ENCODE measurements at regions not wholly inside any gene's neighbourhood (a gene's known extent, or its start where the extent isn't known, plus 50 kb on each side); places are given as distances from the start of the nearest gene placed in this dataset.

GRCh38 chr19:22523940-22524339, 101.8 kb upstream of the ZNF98 start:
- H3K14ac ChIP-seq (replicated peaks; ENCODE audit: low read depth, low read length) = no peak overlapping the region
- no peak overlapping the region for H3K4me2 ChIP-seq (ENCODE audit: low read depth, low read length)
- no peak overlapping the region for H4K5ac ChIP-seq (ENCODE audit: low read depth, low read length)
- no peak overlapping the region for H3K4ac ChIP-seq (ENCODE audit: low read depth, low read length)
- H3K36me3 ChIP-seq (ENCODE audit: control insufficient read depth, insufficient read depth, low read length) = no peaks in the 10 kb centered on the region
- H4K8ac ChIP-seq (ENCODE audit: low read depth in 2 of 2, low read length in 2 of 2) = no peak overlapping the region
- H3K9ac ChIP-seq (ENCODE audit: low read depth, low read length) = no peak overlapping the region
- no peak overlapping the region for H2AK5ac ChIP-seq (ENCODE audit: low read depth, low read length)
- no peaks in the 10 kb centered on the region for H3K27me3 ChIP-seq (ENCODE audit: control insufficient read depth, insufficient read depth, low read length)
- H3K18ac ChIP-seq (ENCODE audit: low read depth, low read length) = no peak overlapping the region
- intact Hi-C loops (cut with micrococcal nuclease) = no loop called here
- no peak overlapping the region for H2BK5ac ChIP-seq (ENCODE audit: low read depth, low read length, poor library complexity, severe bottlenecking)
- DNase-seq = no peak
- no peak overlapping the region for H2AK9ac ChIP-seq (replicated peaks; ENCODE audit: low read depth, low read length, poor library complexity)
- no TSS peak for BruUV-seq (replicated peaks)
- ATAC-seq (ENCODE audit: low read depth) = no peak
- CTCF ChIA-PET = no interaction called here
- no peak overlapping the region for H2AFZ ChIP-seq (replicated peaks; ENCODE audit: low read length, poor library complexity)
- H3K4me1 ChIP-seq (ENCODE audit: control insufficient read depth, insufficient read depth, low read length) = no peaks in the 10 kb centered on the region
- H4K91ac ChIP-seq (ENCODE audit: insufficient read depth, low read depth, low read length) = no peak overlapping the region
- H3K79me1 ChIP-seq (ENCODE audit: low read depth in 1 of 2, low read length in 2 of 2) = no peaks in the 10 kb centered on the region
- H4K20me1 ChIP-seq (ENCODE audit: insufficient read depth, low read length) = no peaks in the 10 kb centered on the region
- no peak overlapping the region for H3K4me3 ChIP-seq (ENCODE audit: insufficient read depth, low read depth, low read length)
- WGBS, 2 experiments (ENCODE audit: extremely low coverage in 2 of 2, insufficient read length in 1 of 2) = no CpG with 5 or more reads among the region's 4 CpGs
- POLR2A ChIA-PET (ENCODE audit: unreplicated experiment) = no interaction called here
- peaks cover 38% of the 10 kb centered on the region for H3K9me3 ChIP-seq (ENCODE audit: control insufficient read depth, insufficient read depth, low read length)
- H3K56ac ChIP-seq (ENCODE audit: extremely low read depth, insufficient read depth, low read length) = no peak overlapping the region
- TF ChIP-seq BHLHE40 (IDR thresholded peaks at IDR 0.05; ENCODE audit: low read depth, low read length) = no peak
- TF ChIP-seq, protein P1, sequence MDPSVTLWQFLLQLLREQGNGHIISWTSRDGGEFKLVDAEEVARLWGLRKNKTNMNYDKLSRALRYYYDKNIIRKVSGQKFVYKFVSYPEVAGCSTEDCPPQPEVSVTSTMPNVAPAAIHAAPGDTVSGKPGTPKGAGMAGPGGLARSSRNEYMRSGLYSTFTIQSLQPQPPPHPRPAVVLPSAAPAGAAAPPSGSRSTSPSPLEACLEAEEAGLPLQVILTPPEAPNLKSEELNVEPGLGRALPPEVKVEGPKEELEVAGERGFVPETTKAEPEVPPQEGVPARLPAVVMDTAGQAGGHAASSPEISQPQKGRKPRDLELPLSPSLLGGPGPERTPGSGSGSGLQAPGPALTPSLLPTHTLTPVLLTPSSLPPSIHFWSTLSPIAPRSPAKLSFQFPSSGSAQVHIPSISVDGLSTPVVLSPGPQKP (IDR thresholded peaks at IDR 0.05; ENCODE audit: borderline replicate concordance, low read depth, low read length) = no peak
- no peak for TF ChIP-seq NFE2L2 (IDR thresholded peaks at IDR 0.05; ENCODE audit: low read depth, low read length)
- TF ChIP-seq POLR2A (IDR thresholded peaks at IDR 0.05; ENCODE audit: low read depth, low read length) = no peak
- no peak for TF ChIP-seq CTCF (conservative IDR thresholded peaks at IDR 0.05; ENCODE audit: low read depth, low read length)
- TF ChIP-seq SMC3 (IDR thresholded peaks at IDR 0.05; ENCODE audit: low read depth, low read length) = no peak
- TF ChIP-seq CEBPB (IDR thresholded peaks at IDR 0.05; ENCODE audit: low read depth, low read length) = no peak
- no peak for TF ChIP-seq FOS (IDR thresholded peaks at IDR 0.05; ENCODE audit: low read depth, low read length)
- no peak for TF ChIP-seq MXI1 (IDR thresholded peaks at IDR 0.05; ENCODE audit: borderline replicate concordance, low read depth, low read length)
- TF ChIP-seq, protein P2, sequence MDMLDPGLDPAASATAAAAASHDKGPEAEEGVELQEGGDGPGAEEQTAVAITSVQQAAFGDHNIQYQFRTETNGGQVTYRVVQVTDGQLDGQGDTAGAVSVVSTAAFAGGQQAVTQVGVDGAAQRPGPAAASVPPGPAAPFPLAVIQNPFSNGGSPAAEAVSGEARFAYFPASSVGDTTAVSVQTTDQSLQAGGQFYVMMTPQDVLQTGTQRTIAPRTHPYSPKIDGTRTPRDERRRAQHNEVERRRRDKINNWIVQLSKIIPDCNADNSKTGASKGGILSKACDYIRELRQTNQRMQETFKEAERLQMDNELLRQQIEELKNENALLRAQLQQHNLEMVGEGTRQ (IDR thresholded peaks at IDR 0.05; ENCODE audit: low read depth, low read length) = no peak
- no peak overlapping the region for H2BK15ac ChIP-seq (ENCODE audit: low read depth, low read length)
- H2BK120ac ChIP-seq (ENCODE audit: low read depth, low read length) = no peak overlapping the region
- in situ Hi-C loops (cut with MboI; ENCODE audit: low sequenced_read_pairs) = no loop called here
- no peak overlapping the region for H2BK20ac ChIP-seq (ENCODE audit: low read depth, low read length)
- no peaks in the 10 kb centered on the region for H3K9me1 ChIP-seq (ENCODE audit: insufficient read depth, low read length)
- no peak overlapping the region for H3K27ac ChIP-seq (ENCODE audit: insufficient read depth, low read length)
- dilution Hi-C loops (cut with HindIII; ENCODE audit: low sequenced_read_pairs, unreplicated experiment) = no loop called here
- H3K23ac ChIP-seq (ENCODE audit: low read depth, low read length) = no peak overlapping the region
